Spleen (tissue), 7 donors: ENCODE measurements at regions not wholly inside any gene's neighbourhood (a gene's known extent, or its start where the extent isn't known, plus 50 kb on each side); places are given as distances from the start of the nearest gene placed in this dataset.

ENCODE experiments used
- CTCF ChIP-seq, 11 experiments: fragments of 200-600 bp in 7 of 11; fragments of 450-650 bp in 4 of 11; sonication (generic) in 4 of 11; IDR thresholded peaks in 8 of 11; conservative IDR thresholded peaks in 3 of 11; 1 replicate in 7 of 11; 2 replicates in 4 of 11; pipeline versions ENCODE4 v1.4.0 to v1.8.0; 2016 to 2021; ENCODE audit warnings: antibody characterized with exemption in 11 of 11, inconsistent platforms in 4 of 11, mild to moderate bottlenecking in 1 of 11
- POLR2A ChIP-seq, 3 donors: fragments of 450-650 bp; IDR thresholded peaks; one replicate each; pipeline ENCODE4 v1.5.1; 2017; ENCODE audit warnings: antibody characterized with exemption in 3 of 3, mild to moderate bottlenecking in 1 of 3
- donor health status: DM: no; HTN: no; CAD: no; lungs with moderate emphysema.
- donor health status: DM: no; HTN: no; CAD: no.
- donor health status: DM: no; HTN: no; CAD: no.

DNA sequence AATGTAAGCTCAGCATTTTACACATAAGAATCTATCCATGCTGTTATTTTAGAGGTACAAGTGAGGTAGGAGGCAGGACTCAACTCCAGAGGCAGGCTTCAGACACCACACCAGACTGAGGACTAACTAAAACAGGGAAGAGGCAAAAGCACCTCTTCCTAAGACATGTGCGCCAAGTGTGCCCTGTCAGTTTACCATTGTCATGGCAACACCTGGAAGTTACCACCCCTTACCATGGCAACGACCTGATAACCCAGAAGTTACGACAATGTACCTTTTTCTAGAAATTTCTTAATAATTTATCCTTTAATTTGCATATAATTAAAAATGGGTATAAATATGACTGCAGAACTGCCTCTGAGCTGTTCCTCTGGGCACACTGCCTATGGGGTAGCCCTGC is 160.1 kb downstream of the FAM124B start:
- no peak for TF ChIP-seq CTCF (IDR thresholded peaks at IDR 0.05 in 8 of 11, conservative IDR thresholded peaks at IDR 0.05 in 3 of 11)
- TF ChIP-seq POLR2A (IDR thresholded peaks at IDR 0.05): no peak
